Fibroblast of mammary gland (primary cell): ENCODE measurements at regions not wholly inside any gene's neighbourhood (a gene's known extent, or its start where the extent isn't known, plus 50 kb on each side); places are given as distances from the start of the nearest gene placed in this dataset.

Experiments used
- DNase-seq: peaks from one replicate; pipeline ENCODE4 v3.0.0-alpha.2; 2010; ENCODE audit warnings: low read depth
- H3K4me3 ChIP-seq: 2 replicates; pipeline ENCODE4 v1.5.1; 2011; ENCODE audit warnings: low read depth, mild to moderate bottlenecking, low read length, moderate library complexity; ENCODE audit not compliant: control insufficient read depth
- CTCF ChIP-seq: conservative IDR thresholded peaks from 2 replicates; pipeline ENCODE4 v1.5.1; 2011; ENCODE audit warnings: low read depth, low read length, inconsistent platforms; ENCODE audit not compliant: control insufficient read depth, insufficient read depth

DNA sequence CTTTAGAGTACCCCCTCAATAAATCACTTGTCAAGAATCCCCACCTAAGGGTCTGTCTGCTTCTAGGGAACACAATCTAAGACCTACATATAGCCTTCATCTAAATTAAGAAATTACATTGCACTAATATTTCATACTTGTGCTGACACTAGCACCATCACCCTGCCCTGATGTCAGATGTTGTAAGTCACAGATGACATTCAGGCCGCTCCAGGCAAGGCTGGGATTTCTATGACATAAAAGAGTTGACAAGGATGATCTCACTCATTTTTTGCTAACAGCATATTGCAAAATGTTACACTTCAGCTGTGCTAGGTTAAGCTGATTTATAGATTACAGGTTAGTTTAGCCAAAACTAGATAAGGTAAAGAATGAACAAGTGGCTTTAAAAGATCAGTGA is 372.5 kb upstream of the GRIA1 start:
- no peak for DNase-seq
- H3K4me3 ChIP-seq = no peak overlapping the region
- TF ChIP-seq CTCF = no peak

DNA sequence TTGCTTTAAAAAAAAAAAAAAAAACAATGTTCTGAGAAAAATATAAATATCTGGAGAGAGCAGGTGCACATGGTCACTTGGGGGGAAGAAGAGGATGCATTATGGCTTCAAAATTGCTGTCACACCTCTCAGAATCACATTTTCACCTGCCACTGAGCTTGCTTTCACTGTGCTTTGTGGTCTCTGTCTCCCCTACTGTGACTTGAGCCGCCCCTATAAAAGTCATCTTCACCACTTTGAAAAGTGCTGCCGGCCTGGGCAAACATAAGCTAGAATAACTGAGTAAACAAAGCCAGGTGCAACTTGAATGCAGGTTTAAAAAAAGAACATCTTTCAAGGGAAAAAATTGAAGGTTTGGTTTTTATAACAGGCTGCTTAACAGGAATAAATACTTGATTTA is 368.1 kb upstream of the GRIA1 start:
- no peak overlapping the region for H3K4me3 ChIP-seq
- DNase-seq = no peak
- no peak for TF ChIP-seq CTCF

DNA sequence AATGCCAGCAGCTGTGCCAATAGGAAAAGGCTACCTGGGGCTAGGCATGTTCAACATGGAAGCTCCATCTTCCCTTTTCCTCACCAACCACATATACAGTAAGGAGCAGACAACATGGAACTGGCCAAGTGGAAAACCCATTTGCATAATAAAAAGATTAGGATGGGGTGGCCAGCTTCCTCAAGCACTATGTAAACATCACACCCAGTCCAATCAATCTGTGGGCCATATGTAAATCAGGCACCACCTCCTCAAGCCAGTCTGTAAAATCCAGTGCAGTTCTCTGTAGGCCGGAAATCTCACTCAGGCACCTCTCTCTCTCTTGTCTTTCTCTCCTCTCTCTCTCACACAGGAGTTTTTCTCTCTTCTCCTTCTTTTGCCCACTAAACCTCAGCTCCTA is 360.2 kb upstream of the GRIA1 start:
- no peak overlapping the region for H3K4me3 ChIP-seq
- no peak for TF ChIP-seq CTCF
- DNase-seq = no peak

DNA sequence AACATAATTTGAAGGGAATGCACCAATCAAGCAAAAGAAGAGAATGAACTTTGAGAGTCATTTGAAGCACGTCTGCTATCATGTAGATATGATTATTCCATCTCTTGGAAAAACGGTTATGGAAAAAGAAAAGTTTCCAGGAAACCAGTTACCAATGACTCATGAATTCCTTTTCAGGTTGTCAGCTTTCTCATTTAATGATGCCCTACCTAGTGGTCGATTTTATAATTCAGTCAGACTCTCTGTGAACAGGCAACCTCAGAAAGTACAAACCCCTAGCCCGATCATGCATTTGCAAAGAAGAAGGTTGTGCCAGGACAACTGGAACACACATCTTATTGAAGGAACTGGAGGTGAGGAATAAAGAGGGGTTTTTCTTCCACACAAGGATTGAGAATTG is 355.1 kb upstream of the GRIA1 start:
- no peak for TF ChIP-seq CTCF

DNA sequence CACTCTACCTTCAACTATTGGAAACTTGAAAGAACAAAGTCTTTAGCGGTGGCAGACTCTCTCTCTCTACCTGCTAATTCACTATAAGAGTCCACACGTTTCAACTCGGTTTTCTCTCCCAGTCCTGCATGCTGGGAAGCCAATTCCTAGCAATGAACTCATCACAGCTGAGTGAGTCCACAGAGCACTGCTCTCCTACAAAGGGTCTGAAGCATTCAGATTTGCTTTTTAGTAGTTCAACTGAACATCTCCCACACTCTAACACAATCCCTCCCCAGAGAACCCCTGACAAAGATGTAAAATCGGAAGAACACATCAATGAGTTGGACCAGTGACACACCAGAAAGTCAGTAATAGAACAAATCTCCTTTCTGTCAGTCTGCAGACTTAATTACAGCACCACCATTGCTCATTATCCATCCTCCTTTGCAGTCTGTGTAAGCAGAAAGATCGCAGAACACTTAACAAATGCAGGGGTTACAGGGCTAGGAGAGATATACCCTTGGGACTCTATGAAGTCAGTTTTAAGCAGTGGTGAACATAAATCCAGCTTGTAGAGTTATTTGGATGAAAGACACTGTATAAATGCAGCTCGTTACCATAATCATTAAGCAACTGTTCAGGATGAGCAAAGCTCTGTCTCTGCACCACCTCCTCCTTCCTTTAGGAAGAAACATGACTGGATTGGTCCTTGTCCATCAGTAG is 353.4 kb upstream of the GRIA1 start:
- TF ChIP-seq CTCF = no peak
- peak; percentile 30 for DNase-seq
- no peak overlapping the region for H3K4me3 ChIP-seq

More for the DNA sequence above, 355.1 kb upstream of the GRIA1 start:
- peak; percentile 44 for DNase-seq
- H3K4me3 ChIP-seq = no peak overlapping the region

DNA sequence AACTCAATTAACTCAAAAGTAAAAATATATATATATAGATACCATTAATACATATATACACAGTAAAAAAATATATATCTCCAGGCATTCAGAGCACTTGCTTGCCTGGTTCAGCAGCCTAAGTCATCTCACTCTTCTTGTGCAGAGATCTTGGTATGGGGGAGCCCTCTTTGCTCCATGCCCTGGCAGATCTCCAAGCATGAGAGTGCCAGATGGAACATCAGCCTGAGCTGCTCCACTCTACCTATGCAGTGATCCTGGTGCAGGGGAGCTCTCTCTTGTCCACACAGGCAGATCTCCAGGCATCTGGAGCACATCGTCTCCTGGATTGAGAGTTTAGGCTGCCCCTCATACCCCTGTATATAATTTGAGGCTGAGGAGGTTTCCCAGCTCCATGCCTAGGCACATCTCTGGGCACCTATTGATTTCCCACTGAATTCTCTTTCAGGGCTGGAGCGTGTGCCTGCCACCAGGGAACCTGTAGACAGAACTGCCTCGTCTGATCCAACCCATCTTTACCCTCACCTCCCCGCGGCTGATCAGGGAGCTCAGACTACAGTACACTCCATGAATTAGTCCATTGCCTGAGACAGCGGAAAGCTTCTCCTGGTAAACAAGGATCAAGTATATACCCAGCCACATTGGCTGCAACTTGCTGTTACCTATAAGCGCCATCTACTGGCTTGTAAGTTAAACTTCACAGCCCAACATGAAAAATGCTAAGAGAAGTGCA is 342.4 kb upstream of the GRIA1 start:
- peak; percentile 80 for DNase-seq
- TF ChIP-seq CTCF = peak; percentile 86
- H3K4me3 ChIP-seq = no peak overlapping the region
